ENCODE measurements at regions not wholly inside any gene's neighbourhood (a gene's known extent, or its start where the extent isn't known, plus 50 kb on each side); places are given as distances from the start of the nearest gene placed in this dataset.

DNA sequence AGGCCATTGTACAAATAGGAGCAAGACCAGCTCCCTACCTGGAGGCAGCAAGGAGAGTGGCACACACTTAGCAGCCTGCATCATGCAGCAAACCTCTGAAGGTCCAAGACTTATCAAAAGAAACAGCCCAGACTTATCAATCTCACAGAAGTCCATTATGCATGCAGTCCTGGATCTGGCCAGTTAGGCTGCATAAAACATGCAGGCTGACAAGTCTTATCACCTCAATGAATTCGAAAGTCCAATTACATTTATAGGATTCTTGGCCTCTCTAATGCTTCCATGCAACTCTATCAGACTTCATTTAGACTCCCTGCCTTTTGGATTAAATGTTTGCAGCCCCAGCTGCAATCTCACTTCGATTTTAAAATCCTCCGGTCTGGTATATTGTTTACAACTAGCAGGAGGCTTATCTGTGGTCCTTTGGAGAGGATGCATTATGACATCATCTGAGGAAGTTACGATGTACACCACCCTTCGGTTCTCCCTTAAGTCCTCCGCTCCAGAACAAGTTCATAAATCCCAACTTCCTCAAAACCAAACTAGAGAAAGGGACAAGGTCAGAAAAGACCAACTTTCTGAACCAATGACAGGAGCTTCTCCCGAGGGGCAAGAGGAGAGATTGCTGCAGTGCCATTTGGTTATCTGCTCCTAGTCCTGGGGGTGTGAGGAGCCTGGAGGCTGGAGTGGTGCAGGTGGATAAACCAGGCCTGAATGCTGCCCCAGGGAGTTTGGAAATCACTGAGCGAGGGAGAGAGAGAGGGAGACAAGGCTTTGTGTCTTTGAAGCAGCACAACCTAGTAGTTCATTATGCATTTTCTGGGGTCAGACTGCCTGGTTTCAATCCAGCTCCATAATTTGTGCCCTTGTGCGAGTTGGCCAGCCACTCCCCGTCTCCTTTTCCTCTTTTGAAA, 313.9 kb downstream of the TLE1 start:
- H3K9ac ChIP-seq (ENCODE audit: insufficient read length): no peak overlapping the region
- H3K36me3 ChIP-seq (ENCODE audit: insufficient read depth, low read length): no peaks in the 10 kb centered on the region
- H3K4me3 ChIP-seq: no peak overlapping the region
- TF ChIP-seq FOXP2 (optimal IDR thresholded peaks at IDR 0.05; ENCODE audit: control extremely low read depth, extremely low read length, insufficient read depth): no peak
- TF ChIP-seq EZH2 (IDR thresholded peaks at IDR 0.05): no peak
- no peak for TF ChIP-seq POLR2AphosphoS5 (IDR thresholded peaks at IDR 0.05; ENCODE audit: borderline replicate concordance, low read depth, low read length)
- no peaks in the 10 kb centered on the region for H3K9me3 ChIP-seq (ENCODE audit: low read depth, low read length)
- no peak for DNase-seq (ENCODE audit: low read depth, low spot score)
- no peak overlapping the region for H3K27ac ChIP-seq

GRCh38 chr9:81374459-81375186, 314.7 kb downstream of the TLE1 start:
- no peak overlapping the region for H3K27ac ChIP-seq
- H3K4me3 ChIP-seq: no peak overlapping the region
- TF ChIP-seq POLR2AphosphoS5 (IDR thresholded peaks at IDR 0.05; ENCODE audit: borderline replicate concordance, low read depth, low read length) (no peak), FOXP2 (optimal IDR thresholded peaks at IDR 0.05; ENCODE audit: control extremely low read depth, extremely low read length, insufficient read depth) (no peak), EZH2 (IDR thresholded peaks at IDR 0.05) (no peak)
- no peak overlapping the region for H3K9ac ChIP-seq (ENCODE audit: insufficient read length)
- H3K9me3 ChIP-seq (ENCODE audit: low read depth, low read length): no peaks in the 10 kb centered on the region
- H3K36me3 ChIP-seq (ENCODE audit: insufficient read depth, low read length): no peaks in the 10 kb centered on the region
- no peak for DNase-seq (ENCODE audit: low read depth, low spot score)

DNA sequence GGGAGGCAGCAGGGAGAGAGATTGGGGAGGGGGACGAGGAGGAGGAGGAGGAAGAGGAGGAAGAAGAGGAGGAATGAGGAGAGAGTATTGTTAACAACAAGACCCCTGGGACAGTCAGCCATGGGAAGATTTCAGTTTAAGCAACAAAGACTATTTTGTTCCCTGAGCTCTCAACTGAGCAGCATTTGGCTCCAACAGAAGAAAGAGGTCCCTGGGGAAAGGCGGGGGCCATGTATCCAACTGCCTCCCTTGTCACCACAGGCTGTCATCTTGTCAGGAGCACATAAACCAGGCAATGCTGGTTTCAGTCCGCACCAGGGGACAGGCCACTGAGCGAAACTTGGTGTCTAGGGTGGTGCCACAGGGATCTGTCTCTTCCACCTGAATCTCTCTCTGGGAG, 316.1 kb downstream of the TLE1 start:
- H3K27ac ChIP-seq: no peak overlapping the region
- no peak overlapping the region for H3K9ac ChIP-seq (ENCODE audit: insufficient read length)
- TF ChIP-seq FOXP2 (optimal IDR thresholded peaks at IDR 0.05; ENCODE audit: control extremely low read depth, extremely low read length, insufficient read depth) (no peak), POLR2AphosphoS5 (IDR thresholded peaks at IDR 0.05; ENCODE audit: borderline replicate concordance, low read depth, low read length) (no peak), EZH2 (IDR thresholded peaks at IDR 0.05) (no peak)
- H3K9me3 ChIP-seq (ENCODE audit: low read depth, low read length): no peaks in the 10 kb centered on the region
- H3K4me3 ChIP-seq: no peak overlapping the region
- DNase-seq (ENCODE audit: low read depth, low spot score): no peak
- H3K36me3 ChIP-seq (ENCODE audit: insufficient read depth, low read length): no peaks in the 10 kb centered on the region

DNA sequence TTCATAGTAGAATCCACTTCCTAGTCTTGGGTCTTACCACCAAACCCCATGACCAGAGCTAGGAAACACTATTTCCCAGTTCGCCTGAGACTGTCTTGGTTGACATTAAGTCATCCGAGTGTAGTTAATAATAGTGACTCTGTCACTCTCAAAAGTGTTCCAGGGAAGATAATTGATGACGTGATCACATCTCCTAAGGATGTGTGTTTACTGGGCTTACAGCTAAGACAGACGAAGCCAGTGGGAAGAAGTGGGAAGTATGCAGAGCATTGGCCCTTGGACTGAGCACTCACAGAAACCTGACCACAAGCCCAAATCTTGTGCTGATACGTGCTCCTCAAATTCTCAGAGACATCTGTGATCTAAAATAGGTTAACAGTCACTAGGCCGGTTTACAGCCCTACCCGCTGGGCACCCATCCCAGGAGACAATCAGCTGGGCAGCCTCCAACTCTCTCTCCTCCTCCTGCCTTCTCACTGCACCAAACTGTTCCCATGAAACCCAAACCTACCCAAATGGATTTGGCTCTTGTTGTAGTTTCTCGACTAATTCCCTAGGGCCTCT, 316.6 kb downstream of the TLE1 start:
- TF ChIP-seq FOXP2 (optimal IDR thresholded peaks at IDR 0.05; ENCODE audit: control extremely low read depth, extremely low read length, insufficient read depth): no peak
- no peaks in the 10 kb centered on the region for H3K36me3 ChIP-seq (ENCODE audit: insufficient read depth, low read length)

DNA sequence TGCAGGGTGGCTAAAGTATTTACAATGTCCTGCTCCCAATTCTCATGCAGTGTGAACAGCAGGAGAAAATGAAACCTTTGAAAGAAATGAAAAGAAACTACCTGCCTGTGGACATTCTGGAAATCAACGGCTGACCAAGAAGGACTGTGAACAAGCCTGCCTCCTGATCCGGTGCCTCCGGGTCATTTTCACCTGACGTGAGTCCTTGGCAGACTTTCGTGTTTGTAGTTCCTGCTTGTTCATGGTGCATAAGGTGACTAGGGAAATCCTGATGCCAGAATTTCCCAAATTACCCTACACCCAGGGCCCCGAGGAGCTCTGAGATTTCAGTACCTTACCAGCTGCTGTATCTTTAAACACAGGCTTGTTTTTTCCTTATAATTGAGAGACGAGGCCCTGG, 317.5 kb downstream of the TLE1 start:
- Histone ChIP-seq H3K36me3 (ENCODE audit: insufficient read depth, low read length) (no peaks in the 10 kb centered on the region), H3K27ac (no peak overlapping the region), H3K9me3 (ENCODE audit: low read depth, low read length) (no peaks in the 10 kb centered on the region), H3K4me3 (no peak overlapping the region), H3K9ac (ENCODE audit: insufficient read length) (no peak overlapping the region)
- DNase-seq (ENCODE audit: low read depth, low spot score): no peak
- TF ChIP-seq POLR2AphosphoS5 (IDR thresholded peaks at IDR 0.05; ENCODE audit: borderline replicate concordance, low read depth, low read length): no peak

More for the DNA sequence above, 316.6 kb downstream of the TLE1 start:
- H3K4me3 ChIP-seq: no peak overlapping the region
- no peak overlapping the region for H3K27ac ChIP-seq
- no peaks in the 10 kb centered on the region for H3K9me3 ChIP-seq (ENCODE audit: low read depth, low read length)
- DNase-seq (ENCODE audit: low read depth, low spot score): no peak
- no peak overlapping the region for H3K9ac ChIP-seq (ENCODE audit: insufficient read length)

DNA sequence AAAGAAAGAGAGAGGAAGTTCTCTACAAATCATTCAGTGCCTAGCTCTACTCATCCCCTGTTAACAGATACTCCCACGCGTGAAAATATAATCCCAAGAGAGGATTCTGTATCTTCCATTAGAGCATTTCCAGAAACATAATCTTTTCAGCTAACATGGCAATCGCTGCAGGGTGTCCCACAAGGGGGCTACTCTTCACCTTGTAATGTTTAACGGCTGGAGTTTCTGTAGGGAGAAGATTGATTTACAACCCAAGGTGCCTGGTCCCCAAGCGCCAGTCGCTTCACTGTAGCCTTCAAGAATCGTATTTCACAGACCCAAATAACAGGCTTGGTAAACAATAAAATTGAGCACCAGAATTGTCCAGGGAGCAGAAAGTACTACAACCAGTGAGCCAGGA, 318.7 kb downstream of the TLE1 start:
- no peak overlapping the region for H3K27ac ChIP-seq
- H3K36me3 ChIP-seq (ENCODE audit: insufficient read depth, low read length): no peaks in the 10 kb centered on the region
- no peak overlapping the region for H3K4me3 ChIP-seq
- no peaks in the 10 kb centered on the region for H3K9me3 ChIP-seq (ENCODE audit: low read depth, low read length)
- no peak for DNase-seq (ENCODE audit: low read depth, low spot score)
- TF ChIP-seq EZH2 (IDR thresholded peaks at IDR 0.05): no peak
- no peak for TF ChIP-seq FOXP2 (optimal IDR thresholded peaks at IDR 0.05; ENCODE audit: control extremely low read depth, extremely low read length, insufficient read depth)
- no peak for TF ChIP-seq POLR2AphosphoS5 (IDR thresholded peaks at IDR 0.05; ENCODE audit: borderline replicate concordance, low read depth, low read length)
- no peak overlapping the region for H3K9ac ChIP-seq (ENCODE audit: insufficient read length)

GRCh38 chr9:81370096-81370495, 319.3 kb downstream of the TLE1 start:
- H3K36me3 ChIP-seq (ENCODE audit: insufficient read depth, low read length): no peaks in the 10 kb centered on the region
- no peak overlapping the region for H3K4me3 ChIP-seq
- H3K9ac ChIP-seq (ENCODE audit: insufficient read length): no peak overlapping the region
- no peaks in the 10 kb centered on the region for H3K9me3 ChIP-seq (ENCODE audit: low read depth, low read length)
- TF ChIP-seq FOXP2 (optimal IDR thresholded peaks at IDR 0.05; ENCODE audit: control extremely low read depth, extremely low read length, insufficient read depth) (no peak), EZH2 (IDR thresholded peaks at IDR 0.05) (no peak), POLR2AphosphoS5 (IDR thresholded peaks at IDR 0.05; ENCODE audit: borderline replicate concordance, low read depth, low read length) (no peak)
- H3K27ac ChIP-seq: no peak overlapping the region
- DNase-seq (ENCODE audit: low read depth, low spot score): no peak

DNA sequence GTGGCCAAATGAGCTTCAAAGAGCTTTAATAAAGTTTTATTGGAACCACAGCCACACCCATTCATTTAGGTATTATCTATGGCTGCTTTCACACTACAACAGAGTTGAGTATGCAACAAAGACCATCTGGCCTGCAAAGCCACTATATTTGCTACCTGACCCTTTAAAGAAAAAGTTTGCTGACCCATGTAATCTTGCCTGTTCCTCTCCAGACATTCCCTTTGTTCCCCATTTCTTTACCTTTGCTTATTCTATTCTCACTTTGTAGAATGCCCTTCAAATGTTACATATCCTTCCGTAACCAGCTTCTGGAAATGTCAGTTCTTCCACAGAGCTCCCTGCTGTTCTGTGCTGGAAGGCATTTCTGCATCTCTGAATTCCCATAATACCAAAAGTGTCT, 320.2 kb downstream of the TLE1 start:
- Histone ChIP-seq H3K9ac (ENCODE audit: insufficient read length) (no peak overlapping the region), H3K4me3 (no peak overlapping the region), H3K27ac (no peak overlapping the region), H3K9me3 (ENCODE audit: low read depth, low read length) (no peaks in the 10 kb centered on the region), H3K36me3 (ENCODE audit: insufficient read depth, low read length) (no peaks in the 10 kb centered on the region)
- no peak for DNase-seq (ENCODE audit: low read depth, low spot score)
- TF ChIP-seq EZH2 (IDR thresholded peaks at IDR 0.05) (no peak), POLR2AphosphoS5 (IDR thresholded peaks at IDR 0.05; ENCODE audit: borderline replicate concordance, low read depth, low read length) (no peak), FOXP2 (optimal IDR thresholded peaks at IDR 0.05; ENCODE audit: control extremely low read depth, extremely low read length, insufficient read depth) (no peak)
